NCI-H1436 treated with DMSO at 0.1 percent for 48 hours (cell line): ENCODE measurements at regions not wholly inside any gene's neighbourhood (a gene's known extent, or its start where the extent isn't known, plus 50 kb on each side); places are given as distances from the start of the nearest gene placed in this dataset.

Experiments
- DNase-seq: peaks from one replicate; lab custom pipeline; 2025; lab: John Stamatoyannopoulos, UW

DNA sequence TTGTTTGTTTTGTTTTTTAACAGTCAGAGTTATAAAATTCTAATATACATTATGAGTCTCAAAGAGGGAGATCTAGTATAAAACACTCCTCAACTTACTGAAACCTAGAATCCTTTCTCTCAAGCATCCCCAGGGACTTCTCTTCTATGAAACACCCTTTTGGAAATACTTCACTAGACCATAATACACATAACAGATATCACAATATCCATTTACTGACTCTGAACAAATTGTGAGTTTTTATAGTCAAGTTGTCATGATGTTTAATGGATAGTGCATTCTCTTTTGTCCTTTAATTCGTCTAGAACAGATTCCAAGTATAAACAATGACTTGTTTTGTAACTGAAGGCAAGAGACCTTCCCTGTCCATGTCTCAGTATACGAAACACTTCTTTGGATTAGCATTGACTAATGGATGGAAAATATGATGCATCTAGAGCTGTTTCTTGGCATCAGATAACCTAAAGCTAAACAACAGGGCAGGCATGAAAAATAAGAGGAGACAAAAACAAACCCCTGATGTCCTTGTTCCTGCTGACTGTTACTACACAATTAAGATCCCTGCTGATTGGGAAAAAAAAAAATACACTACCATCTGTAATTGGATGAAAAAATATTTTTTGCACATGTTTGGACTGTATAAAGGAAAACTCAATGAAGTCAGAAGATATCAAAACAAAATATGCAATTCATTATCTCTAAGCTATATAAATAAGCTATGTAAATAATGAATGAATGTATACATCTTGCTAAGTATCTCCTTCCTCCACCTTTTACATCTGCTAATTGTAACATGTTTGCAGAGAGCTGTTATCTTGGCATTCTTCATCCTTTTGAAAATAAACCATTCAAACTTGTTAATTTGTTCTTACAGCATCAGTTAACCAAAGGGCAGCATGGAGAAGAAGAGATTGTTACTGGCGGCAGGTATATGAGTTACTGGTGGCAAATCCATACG lies 214.2 kb downstream of the LACC1 start:
- DNase-seq = peak; percentile 34

DNA sequence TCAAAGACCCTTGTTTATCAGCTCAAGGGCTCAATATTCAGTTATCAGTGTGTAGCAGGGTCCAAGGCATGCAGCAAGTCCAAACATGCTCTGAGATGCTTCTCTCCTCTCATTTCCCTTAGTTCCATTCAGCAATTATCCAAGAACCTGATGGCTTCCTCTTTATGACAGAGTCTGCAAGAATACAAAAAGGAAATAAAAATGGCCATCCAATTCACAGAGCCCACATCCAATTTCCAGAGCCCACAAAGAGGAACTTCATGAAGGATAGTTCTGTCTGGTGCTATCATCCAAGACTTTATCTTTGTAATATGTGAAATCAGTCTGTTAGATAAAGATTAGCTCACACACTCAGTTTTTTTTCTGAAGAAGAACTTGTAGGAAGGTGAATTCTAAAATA lies 217.2 kb downstream of the LACC1 start:
- DNase-seq = no peak

DNA sequence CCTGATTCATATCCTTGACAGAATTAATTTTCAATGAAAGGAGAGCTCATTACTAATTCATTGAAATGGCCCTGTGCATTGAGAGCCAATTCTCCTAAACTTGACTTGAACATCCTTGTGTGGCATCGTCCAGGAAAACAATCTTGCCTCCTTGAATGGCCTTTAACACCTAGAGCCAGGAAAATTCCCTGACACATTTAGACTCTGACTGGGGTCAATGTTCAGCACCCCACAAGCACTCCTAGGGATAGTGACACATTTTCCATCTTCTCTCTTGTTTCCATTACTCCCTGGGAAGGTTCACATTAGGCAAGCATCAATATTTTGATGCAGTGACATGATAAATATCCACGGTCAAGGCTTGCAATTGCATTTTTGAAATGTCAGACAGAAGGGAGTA lies 218.9 kb downstream of the LACC1 start:
- no peak for DNase-seq

DNA sequence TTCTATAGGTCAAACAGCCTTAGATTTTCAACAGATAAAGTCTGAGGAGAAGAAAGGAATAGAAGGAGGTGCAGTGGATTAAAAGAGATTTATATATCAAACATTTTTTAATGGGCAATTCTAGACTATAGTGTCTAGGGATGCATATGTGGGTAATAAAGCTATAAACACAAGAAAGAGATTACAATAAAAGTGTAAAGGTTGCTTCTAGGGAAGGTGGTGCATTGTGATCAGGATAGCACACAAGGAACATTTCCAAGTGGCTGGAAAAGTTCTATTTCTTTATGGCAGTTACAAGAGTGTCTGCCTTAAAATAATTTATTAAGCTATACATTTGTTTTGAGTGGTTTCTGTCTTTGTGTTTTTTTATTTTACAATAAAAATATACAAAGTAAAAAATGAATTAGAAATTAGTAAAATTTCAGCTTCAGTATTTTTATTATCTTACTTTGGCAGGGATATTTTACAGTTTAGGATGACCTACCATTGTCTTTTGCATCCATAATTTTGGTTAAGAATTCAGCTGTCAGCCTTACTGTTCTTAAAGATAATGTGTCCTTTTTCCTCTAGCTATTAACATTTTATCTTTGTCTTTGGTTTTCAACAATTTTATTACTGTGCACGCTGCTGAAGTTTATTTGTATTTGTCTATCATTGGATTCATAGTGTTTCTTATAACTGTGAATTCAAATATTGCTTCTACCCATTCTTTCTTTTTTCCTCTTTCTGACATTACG lies 221.8 kb downstream of the LACC1 start:
- no peak for DNase-seq

DNA sequence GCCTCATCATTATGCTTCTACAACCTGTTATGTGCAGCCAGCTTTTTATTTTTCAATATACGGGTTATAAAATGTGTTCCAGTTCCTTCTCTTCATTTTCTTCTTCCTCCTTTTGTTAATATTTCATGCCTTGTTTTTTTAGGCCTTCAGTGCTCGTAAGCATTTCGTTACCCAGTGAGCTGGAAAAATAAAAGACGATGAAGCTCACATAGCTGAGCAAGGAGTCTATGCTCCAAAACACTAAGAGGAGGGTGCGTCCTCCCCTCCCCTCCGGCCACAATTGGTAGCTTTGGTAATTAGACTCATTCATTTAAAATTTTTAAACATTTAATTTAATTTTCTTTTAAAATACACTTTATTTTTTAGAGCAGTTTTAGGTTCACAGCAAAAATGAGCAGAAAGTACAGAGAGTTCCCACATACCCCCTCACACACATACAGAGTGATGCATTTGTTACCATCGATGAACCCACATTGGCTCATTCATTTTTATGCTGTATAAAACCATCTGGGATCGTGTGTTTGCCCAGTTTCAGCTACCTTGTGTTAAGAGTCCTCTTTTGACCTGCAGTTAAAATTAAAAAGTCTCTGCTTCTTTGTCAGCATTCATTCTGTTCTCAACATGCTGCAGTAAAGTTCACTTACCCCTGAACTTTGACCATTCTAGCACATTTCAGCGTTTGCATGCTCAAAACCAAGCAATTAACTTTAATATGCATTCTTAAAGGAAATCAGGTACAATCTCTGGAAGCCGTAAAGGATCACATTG lies 223.9 kb downstream of the LACC1 start:
- DNase-seq = no peak

DNA sequence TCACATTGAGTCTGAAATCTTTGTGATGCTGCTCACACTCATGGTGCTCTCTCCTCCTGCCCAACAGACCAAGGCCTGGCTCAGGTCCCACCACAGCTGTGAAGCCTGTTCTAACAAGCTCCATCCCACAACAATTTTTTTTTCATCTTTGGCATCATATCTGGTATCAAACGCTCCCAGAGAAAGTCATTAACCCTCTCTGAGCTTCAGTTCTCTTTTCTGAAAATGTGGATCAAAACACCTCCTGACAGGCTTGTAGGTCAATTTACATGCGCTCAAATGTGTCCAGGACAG lies 224.4 kb downstream of the LACC1 start:
- no peak for DNase-seq

DNA sequence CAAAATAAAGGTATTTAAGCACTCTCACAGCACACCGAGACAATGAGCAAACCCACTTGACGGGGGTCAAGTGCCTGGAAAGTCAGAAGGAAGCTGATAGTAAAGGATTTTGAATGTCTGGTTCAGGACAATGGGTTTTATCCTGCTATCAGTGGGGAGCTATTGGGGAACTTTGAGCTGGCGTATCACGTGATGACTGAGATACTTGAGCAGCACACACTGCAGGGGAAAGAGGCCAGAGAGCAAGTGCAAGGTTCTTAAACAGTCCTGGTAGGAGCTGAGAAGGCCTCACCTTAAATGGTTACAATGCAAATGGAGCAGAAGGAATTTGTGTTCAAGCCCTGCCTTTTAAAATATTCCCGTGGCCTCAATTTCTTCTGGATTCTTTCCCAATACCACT lies 225.3 kb downstream of the LACC1 start:
- DNase-seq = no peak

DNA sequence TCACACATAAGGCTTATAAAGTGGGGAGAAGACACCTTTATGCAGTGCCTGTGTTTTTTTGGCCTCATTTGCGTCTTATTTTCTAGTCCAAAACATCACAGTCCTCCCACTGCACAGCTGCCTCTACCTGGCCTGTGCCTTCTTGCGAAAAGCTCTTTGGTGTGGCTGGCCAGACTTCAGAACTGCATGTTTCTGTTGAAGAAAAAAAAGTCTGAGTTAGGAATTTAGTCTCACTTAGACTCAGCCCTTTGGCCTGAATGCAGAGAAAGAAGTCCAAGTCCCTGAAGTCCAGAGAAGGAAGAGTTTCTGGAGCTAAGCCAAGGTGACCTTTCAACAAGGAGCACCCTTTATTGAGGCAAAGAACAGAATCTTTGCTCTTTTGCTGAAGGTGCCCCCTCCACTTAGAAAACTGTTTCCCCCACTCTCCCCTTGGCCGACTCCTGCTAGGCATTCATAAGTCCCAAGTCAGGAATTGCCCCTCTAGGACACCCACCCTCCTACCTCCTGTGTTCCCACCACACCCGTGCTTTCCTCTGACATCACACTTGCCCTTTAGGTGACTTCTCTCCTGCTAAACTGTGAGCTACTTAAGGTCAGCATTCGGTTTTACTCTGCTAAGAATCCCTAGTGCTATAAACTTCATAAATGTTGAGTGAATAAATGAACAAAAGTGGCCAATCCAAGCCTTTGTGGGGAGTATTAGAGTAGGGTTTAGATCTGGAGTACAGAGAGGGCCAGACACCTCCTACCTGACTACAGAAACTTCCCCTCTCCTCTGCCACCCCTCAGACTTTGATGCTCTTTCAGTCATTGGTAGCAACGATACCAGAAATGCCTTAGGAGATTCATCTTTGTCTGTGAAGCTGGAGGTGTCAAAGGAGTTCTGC lies 226.8 kb downstream of the LACC1 start:
- no peak for DNase-seq

DNA sequence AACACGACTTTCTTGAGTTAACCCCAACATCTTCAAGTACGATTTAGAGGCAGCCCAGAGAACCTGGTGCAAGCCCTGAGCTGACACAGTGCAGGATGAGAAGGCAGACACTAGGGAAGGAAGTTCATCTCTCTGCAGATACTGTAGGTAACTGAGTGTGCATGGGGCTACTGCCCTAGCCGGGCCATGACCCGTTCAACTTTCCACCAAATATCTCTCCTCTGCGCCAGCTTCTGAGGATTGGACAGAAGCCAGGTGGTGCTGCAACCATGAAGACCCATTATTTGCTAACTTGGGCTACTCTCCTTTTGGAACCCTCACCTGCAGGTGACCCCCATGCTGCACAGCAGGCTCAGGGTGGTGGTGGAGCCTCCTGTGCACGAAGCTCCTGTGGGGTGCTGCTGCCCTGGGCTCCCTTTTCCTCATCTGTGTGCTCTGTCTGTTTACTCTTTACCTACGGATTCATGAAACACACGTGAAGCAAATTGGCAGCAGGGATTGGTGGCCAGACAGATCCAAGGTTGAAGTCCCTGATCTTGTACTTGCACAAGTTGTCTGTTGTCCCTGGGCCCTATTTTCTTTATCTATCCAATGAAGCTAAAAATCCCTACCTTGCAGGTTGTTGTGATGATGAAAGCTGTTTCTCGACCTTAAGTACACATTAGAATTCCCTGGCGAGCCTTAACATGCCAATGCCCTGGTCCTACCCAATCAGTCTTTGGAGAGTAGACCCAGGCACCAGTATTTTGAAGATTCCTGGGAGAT lies 227.8 kb downstream of the LACC1 start:
- no peak for DNase-seq

DNA sequence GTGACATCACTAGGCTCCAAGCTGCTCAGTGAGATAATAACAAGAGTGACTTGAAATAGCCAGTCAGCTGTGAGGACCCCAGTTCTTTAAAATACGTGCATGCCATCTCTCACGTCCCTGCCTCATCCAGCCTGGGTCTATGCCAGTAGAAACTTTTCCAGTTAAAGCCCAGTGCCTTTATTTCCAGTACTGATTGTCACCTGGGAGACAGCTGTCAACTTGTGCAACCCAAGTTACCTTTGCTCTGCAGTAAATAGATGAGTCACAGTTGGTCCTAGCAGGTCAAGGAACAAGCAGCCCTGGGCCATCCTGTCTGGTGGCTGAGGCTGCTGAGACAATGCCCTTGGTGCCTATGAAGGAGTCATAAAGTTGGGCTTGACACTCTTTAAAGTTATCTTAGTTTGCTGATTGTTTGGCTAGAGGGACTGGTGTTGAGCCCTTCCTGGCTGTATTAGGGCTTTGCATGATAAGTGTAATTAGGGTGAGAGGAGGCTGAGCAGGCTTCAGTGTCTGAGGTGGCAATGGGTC lies 228.7 kb downstream of the LACC1 start:
- DNase-seq = no peak

DNA sequence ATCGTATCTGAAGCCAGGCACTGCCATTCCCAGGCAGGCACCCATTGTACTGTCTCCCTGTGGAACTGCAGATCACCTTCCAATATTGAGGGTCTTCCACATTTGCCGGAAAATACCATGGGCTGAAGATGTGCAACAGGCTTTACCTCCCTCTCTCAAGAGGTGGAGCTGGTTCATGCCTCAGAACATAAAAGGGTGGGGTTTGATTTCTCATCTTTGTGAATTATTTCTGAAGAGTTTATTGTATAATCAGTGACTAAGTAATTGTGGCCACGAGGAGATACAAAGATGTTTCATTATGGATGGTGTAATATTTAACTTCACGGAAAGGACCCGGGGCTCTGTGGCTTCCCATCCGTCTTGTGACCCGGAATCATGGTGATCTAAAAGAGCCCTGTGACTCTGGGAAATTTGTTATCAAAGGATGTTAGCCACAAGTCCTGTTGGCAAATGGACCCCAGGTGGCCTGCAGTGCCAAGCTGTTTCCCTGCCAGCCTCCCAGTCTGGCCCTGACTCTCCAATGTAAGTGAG lies 230.5 kb downstream of the LACC1 start:
- DNase-seq = no peak

DNA sequence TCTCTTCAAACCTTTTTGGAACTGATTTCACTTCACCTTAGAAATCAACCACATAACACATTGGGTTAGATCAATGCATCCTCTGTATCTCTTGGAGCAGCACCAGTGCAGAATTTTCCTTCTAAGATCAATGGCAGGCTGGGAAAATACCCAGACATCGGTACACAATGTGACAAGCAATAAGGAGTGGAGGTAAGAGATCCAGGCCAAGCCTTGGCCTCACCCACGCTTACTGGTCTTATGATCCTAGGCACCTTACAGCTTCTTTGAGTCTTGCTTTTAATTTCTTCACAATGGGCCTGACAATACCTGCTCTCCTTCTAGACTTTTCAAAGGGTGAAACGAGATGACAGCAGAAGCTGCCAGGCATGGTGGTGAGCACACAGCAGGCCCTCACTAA lies 232.0 kb downstream of the LACC1 start:
- DNase-seq = no peak

DNA sequence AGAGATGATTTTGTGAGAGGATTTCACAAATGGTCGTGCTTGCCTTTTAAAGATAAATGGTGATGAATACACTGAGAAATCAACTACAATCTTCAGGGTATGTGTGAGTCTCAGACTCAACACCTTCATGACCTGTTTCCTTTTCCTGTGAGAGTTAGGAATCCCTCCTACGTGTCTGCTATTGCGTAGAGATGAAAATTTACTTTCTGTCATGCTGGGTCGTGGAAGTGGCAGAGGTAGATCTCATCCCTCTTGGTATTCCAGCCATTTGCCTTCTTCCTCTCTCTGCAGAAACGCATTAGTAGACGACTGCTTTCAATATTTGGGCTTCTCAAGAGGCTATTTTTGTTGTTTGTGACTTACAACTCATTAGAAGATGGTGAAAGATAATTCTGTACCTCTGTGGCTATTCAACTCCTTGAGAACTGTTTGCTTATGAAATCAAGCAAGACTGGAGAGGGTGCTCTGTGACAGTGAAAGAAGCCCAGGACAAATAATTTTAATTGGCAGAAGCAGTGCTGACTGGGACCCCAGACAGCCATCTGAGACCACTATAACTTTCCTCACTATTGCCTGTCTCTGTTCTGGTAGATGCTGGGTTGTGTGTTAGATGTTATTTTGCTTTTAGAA lies 233.1 kb downstream of the LACC1 start:
- no peak for DNase-seq

DNA sequence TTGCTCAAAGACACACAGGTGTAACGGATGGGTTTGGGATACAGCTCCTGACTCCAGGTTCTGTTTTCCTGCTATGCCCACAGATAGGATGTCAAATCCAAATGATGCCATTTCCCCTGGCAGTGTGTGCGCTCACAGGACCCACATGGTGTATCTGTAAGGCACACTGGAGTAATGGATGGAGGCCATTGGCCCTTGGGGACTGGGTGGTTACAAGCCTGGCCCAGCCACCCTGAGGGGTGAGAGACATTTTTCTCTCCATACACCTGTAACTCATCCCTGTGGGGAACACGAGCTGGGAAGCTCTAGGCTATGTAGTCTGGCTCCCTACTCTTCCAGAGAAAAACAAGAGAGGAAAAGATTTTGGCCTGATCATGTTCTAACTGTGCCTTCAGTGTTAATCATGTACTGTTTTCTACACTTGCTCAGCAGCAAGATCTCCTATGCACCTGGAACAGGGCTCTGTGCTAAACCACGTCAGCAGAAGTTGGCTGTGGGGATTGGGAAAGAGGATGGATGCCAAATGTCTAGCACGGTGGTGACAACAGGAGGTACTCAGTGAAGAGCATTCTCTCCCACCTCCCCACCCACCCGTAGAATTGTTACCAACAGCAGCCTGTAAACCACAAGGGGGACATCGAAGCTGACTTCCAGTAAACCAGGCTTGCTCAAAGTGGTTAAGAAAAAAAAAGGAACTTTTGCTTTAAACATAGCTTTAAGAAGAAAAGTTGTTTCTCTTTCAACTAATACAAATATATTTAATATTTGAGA lies 237.0 kb downstream of the LACC1 start:
- DNase-seq = no peak

DNA sequence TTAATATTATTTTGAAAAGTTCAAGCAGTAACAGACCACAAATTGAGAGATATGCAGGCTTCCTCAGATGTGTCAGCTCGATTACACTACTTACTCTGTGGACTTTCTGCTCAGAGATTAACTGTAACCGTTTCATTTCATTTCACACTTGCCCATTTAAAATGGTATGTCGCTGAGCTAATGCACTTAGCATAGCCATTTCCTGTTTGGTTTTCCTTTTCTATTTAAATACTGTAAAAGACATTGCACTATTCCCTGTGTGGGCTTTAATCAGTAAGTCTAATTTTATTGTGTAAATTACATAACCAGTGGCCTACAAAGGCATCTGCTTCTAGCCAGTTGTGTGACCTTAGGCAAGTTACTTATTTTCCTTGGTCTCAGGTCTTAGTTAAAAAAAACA lies 237.6 kb downstream of the LACC1 start:
- DNase-seq = no peak

DNA sequence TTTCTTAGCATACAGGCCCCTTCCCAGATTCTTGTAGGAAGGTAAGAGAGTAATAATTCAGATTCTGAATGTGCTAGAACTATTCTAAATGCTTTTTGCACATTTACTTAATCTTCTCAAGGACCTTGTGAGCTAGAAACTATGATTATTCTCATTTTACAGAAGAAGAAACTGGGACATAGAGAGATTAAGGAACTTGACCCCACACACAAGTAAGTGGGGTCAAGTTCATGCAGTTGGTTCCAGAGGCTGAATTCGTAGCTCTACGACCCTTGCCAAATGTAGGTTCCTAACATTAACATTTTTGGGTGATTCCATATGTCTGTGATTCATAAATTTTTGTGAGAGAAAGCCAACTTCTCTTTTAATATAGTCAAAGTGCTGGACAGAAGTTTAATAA lies 238.1 kb downstream of the LACC1 start:
- DNase-seq = no peak

DNA sequence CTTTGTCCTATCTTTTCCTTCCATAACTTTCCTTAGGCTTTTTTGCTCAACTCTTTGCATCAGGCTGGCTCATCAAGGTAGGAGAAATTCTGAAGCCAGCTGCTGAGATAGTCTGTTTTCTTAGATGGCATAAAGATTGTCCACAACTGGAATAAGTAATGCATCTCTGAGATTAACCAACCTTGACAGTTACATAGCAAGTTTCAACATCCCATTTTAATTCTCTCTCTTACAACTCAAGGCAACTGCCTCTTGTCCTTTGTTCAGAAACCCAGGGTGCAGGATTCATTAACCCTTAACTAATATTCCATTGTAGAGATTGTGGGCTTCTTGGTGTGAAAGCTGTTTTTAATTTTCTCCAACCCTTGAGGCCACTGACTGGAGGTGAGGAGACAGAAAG lies 239.2 kb downstream of the LACC1 start:
- no peak for DNase-seq

DNA sequence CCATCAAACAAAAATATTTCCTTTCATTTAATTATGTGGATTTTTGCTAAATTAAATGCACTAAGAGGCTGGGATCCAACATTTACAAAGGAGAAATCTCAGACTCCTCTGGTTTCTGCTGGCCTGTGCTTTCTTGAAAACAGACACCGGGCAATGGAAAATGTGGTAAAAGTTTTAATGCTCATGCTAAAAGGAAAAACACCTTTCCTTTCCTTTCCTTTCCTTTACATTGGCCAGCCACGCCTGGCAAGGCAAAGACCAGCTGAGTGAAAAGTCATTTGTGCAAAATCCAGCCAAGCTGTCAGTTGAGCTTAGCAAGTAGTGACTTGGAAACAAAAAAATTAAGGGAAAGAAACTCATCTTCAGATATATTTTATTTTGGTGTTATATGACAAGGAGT lies 240.3 kb downstream of the LACC1 start:
- no peak for DNase-seq
